ENCODE measurements at regions not wholly inside any gene's neighbourhood (a gene's known extent, or its start where the extent isn't known, plus 50 kb on each side); places are given as distances from the start of the nearest gene placed in this dataset.

DNA sequence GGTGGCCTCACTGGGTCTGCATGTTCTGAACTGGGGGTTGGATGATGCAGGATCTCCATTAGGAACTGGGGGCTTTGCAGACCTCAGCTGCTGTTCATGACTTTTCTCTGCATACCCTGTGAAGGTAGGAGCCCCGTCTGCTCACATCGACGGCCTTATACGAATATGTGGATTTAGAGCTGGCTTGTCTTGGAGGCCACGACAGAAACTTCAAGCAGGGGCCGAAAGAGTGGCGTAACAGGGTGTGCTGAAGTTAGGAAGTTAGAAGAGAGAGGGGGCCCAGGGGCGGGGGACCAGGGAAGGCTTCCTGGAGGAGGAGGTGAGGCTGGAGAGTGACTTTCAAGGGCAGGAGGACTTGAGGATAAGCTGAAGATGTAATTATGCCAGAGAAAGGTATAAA is 144.9 kb downstream of the TSN start:
- H3K27me3 Mint-ChIP-seq = no peaks in the 10 kb centered on the region
- H3K4me1 Mint-ChIP-seq (ENCODE audit: low read depth) = no peaks in the 10 kb centered on the region
- no peaks in the 10 kb centered on the region for H3K9me3 Mint-ChIP-seq
- no peak overlapping the region for H3K4me3 Mint-ChIP-seq
- no peak for DNase-seq
- H3K36me3 Mint-ChIP-seq (ENCODE audit: low read depth) = no peaks in the 10 kb centered on the region
- H3K27ac Mint-ChIP-seq = no peak overlapping the region

DNA sequence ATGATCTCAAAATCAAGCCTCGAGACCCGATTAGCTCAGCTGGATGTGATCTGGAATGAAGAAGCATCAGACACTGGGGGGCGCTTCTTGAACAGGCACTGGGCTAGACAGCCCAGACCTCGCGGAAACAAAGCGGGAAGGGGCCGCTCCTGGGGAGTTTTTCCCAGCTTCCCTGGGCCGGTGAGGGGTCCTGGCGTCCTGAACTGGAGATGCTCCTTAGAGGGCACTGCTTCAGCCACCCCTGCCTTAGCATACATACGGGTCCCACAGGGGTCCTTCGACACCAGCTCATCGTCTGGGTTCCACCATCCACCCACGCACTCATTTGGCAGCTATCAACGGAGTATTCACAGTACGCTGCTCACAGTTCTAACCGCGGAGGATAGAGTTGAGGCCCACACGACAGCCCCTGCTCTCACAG is 146.7 kb downstream of the TSN start:
- Mint-ChIP-seq H3K4me1 (ENCODE audit: low read depth) (no peaks in the 10 kb centered on the region), H3K27me3 (no peaks in the 10 kb centered on the region), H3K27ac (no peak overlapping the region), H3K4me3 (peak overlapping the region; percentile 37), H3K36me3 (ENCODE audit: low read depth) (no peaks in the 10 kb centered on the region), H3K9me3 (no peaks in the 10 kb centered on the region)
- DNase-seq = peak; percentile 32

DNA sequence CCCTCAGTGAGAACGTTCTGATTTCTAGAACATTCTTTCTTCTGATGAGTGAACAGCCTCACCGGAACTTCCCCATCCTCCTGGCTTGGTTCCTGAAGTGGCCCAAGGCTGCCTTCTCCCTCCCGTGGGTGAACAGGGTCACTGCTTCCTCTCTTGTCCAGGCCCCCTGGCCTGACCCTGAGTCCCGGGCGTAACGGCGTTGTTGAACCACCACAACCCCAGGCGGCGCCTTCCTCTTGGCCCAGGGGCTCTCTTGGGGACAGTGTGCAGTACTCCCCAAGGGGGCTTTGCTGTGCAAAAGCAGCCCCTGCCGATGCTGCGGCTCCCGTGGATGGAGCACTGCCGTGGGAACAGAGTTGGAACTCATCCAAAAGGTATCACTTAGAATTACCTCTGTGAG is 147.2 kb downstream of the TSN start:
- DNase-seq = no peak
- Mint-ChIP-seq H3K9me3 (no peaks in the 10 kb centered on the region), H3K27ac (no peak overlapping the region), H3K4me1 (ENCODE audit: low read depth) (no peaks in the 10 kb centered on the region), H3K4me3 (peak overlapping the region; percentile 37), H3K36me3 (ENCODE audit: low read depth) (no peaks in the 10 kb centered on the region), H3K27me3 (no peaks in the 10 kb centered on the region)

DNA sequence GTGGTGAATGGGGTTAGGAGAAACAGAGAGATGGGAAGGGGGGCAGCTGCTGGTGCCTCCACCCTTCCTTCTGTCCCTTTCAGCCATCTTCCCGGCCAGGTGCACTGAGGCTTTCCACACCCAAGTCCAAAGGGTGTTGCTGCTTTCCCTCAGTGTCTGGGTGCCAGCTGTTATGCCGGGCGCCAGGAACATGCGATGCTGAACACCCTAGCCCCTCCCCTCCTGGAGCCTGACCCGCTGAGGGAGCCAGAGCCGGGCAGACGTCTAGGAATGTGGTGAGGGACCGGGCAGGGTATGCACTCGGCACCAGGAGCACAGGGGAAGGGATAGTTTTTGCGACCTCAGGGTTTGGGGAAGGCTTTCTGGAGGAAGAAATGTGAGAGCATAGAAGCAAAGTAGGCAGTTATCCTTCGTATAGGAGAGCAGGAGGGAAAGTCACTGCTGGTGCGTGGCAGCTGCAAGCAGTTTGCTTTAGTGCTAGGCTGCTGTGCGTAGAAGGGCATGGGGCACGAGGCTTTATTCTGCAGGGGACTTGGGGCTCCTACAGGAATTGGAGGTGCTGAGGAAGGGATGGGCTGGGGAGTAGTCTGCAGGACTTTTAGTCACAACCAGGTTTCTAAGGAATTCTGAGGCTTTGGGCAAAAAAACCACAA is 147.7 kb downstream of the TSN start:
- no peaks in the 10 kb centered on the region for H3K36me3 Mint-ChIP-seq (ENCODE audit: low read depth)
- H3K27me3 Mint-ChIP-seq = no peaks in the 10 kb centered on the region
- no peak for DNase-seq
- H3K9me3 Mint-ChIP-seq = no peaks in the 10 kb centered on the region
- H3K27ac Mint-ChIP-seq = no peak overlapping the region
- no peak overlapping the region for H3K4me3 Mint-ChIP-seq
- H3K4me1 Mint-ChIP-seq (ENCODE audit: low read depth) = no peaks in the 10 kb centered on the region

DNA sequence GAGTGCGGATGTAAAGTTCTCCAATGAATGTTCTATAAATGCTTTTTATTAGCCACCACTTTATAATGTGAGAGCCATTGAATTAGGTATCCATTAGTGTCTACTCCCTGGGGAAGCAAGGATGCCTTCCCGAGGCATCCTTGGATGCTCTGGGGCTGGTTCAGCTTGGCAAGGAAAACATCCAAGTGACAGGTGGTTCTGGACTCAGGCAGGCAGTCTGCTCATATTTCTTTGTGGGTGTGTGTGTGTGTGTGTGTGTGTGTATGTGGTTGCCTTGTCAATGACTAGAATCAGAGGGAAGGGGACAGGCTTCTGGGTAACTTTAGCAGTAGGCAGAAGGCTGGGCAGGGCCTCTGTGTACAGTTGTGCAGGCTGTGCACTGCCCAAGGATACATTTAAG is 149.2 kb downstream of the TSN start:
- Mint-ChIP-seq H3K4me3 (no peak overlapping the region), H3K36me3 (ENCODE audit: low read depth) (no peaks in the 10 kb centered on the region), H3K4me1 (ENCODE audit: low read depth) (no peaks in the 10 kb centered on the region), H3K9me3 (no peaks in the 10 kb centered on the region), H3K27ac (no peak overlapping the region), H3K27me3 (no peaks in the 10 kb centered on the region)
- DNase-seq = no peak

DNA sequence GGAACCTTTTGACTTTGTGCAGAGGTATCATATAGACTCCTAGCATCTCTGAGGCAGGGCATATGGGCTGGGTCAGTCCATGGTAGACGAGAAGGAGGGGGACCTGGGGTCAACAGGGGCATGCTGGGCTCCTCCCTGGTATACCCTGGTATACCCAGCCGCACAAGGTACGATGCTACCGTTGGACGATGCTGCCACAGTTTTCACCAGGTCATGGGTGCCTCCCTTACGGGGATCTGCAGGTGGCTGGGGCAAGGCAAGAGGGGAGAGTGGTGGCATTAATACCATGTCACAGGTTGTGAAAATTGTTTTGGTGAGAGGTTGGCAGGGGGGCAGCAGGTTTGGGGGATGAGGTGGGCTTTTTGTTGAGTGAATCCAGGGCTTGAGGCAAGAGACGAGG is 149.8 kb downstream of the TSN start:
- no peaks in the 10 kb centered on the region for H3K4me1 Mint-ChIP-seq (ENCODE audit: low read depth)
- no peak overlapping the region for H3K4me3 Mint-ChIP-seq
- no peak for DNase-seq
- no peaks in the 10 kb centered on the region for H3K36me3 Mint-ChIP-seq (ENCODE audit: low read depth)
- H3K27ac Mint-ChIP-seq = no peak overlapping the region
- H3K27me3 Mint-ChIP-seq = no peaks in the 10 kb centered on the region
- no peaks in the 10 kb centered on the region for H3K9me3 Mint-ChIP-seq

DNA sequence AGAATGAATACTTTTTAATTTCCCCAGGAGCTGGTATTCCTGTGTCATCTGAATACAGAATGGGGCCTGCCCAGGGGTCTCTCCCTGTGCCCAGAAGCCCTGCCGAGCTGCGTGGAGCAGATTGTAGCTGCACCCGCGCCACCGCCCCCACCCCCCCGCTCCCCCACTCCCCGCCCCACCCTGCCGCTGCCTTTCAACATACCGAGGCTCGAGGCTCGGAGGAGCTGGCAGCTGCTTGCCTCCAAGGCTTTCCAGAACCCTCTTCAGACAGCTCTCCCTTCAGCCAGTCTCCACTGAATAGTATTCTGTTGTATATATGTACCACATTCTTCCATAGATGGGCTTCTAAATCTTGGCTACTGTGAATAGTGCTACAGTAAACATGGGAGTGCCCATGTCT is 150.7 kb downstream of the TSN start:
- H3K4me1 Mint-ChIP-seq (ENCODE audit: low read depth) = no peaks in the 10 kb centered on the region
- H3K9me3 Mint-ChIP-seq = no peaks in the 10 kb centered on the region
- H3K27ac Mint-ChIP-seq = no peak overlapping the region
- no peak overlapping the region for H3K4me3 Mint-ChIP-seq
- H3K36me3 Mint-ChIP-seq (ENCODE audit: low read depth) = no peaks in the 10 kb centered on the region
- H3K27me3 Mint-ChIP-seq = no peaks in the 10 kb centered on the region
- DNase-seq = no peak

DNA sequence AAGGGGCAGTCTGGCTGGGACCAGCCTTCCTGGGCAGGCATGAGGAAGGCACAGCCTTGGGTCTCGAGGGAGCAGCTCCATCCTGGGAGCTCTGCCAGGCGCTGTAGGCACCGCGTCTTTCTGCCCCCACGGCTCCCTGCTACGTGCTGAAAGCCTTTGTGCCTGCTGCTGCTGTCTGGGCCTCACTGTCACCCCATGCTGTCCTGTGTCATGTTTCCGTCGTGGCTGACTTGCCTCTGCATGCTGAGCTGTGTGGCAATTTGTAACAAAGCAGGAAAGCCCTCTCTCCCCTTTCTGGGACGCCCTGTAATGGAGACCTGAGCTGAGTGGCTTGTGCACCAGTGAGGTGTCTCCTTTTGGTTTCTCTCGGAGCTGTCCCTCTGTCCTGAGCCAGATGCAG is 152.5 kb downstream of the TSN start:
- DNase-seq = no peak
- no peak overlapping the region for H3K27ac Mint-ChIP-seq
- H3K4me1 Mint-ChIP-seq (ENCODE audit: low read depth) = no peaks in the 10 kb centered on the region
- no peaks in the 10 kb centered on the region for H3K9me3 Mint-ChIP-seq
- H3K4me3 Mint-ChIP-seq = no peak overlapping the region
- H3K36me3 Mint-ChIP-seq (ENCODE audit: low read depth) = no peaks in the 10 kb centered on the region
- H3K27me3 Mint-ChIP-seq = no peaks in the 10 kb centered on the region

DNA sequence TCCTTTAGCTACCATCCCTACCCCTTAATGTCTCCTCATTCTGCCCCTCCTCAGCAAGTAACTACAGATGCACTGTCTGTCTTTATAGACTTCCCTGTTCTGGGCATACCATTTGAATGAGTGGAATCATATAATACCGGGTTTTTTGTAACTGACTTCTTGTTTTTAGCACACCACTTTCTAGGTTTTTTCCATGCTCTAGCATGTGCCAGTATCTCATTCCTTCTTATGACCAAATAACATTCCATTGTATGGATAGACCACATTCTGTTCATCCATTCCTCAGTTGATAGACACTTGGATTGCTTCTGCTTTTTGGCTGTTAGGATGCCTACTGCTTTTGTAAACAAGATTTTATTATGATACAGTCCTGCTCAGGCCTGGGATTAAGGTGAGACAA is 154.7 kb downstream of the TSN start:
- DNase-seq = no peak
- no peaks in the 10 kb centered on the region for H3K9me3 Mint-ChIP-seq
- no peak overlapping the region for H3K27ac Mint-ChIP-seq
- no peaks in the 10 kb centered on the region for H3K4me1 Mint-ChIP-seq (ENCODE audit: low read depth)
- no peaks in the 10 kb centered on the region for H3K27me3 Mint-ChIP-seq
- no peak overlapping the region for H3K4me3 Mint-ChIP-seq
- H3K36me3 Mint-ChIP-seq (ENCODE audit: low read depth) = no peaks in the 10 kb centered on the region

DNA sequence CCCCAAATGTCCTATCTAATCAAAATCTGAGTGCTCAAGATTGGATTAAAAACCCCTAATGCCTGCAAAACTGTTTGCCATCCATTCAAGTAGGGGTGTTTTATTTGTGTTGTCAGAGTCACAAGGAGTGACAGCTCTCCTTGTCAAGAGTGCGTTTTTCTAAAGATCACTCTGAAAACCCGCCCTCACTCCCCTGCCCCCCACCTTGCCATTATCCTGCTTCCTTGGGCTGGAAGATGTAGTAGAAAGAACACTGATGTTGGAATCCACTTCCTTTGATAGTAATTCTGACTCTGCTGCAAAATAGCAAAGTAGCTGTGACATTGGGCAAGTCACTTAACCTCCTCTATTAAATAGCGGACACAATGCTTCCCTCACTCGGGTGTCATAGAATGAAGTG is 155.6 kb downstream of the TSN start:
- no peaks in the 10 kb centered on the region for H3K27me3 Mint-ChIP-seq
- no peaks in the 10 kb centered on the region for H3K9me3 Mint-ChIP-seq
- no peak overlapping the region for H3K27ac Mint-ChIP-seq
- H3K36me3 Mint-ChIP-seq (ENCODE audit: low read depth) = no peaks in the 10 kb centered on the region
- H3K4me3 Mint-ChIP-seq = no peak overlapping the region
- DNase-seq = no peak
- H3K4me1 Mint-ChIP-seq (ENCODE audit: low read depth) = no peaks in the 10 kb centered on the region

DNA sequence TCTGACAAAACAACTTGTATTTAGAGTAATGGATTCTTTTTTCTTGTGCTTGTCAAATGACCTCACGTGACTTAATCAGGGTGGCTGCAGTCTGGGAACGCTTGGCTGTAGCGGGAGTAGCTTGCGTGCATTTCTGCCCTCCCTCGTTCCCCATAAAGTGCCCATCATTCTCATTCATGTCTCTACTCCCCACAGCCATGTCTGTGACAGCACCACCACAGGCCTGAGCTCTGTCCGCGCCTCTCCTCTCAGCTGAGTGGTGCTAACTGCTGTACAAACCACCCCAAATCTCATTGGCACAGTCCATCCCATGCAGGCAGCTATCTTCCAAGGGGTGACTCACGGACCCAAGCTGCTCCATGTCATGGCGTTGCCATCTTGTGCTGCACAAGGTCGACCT is 161.7 kb downstream of the TSN start:
- DNase-seq = no peak
- no peak overlapping the region for H3K27ac Mint-ChIP-seq
- H3K4me1 Mint-ChIP-seq (ENCODE audit: low read depth) = no peaks in the 10 kb centered on the region
- H3K27me3 Mint-ChIP-seq = peaks cover 4% of the 10 kb centered on the region
- no peaks in the 10 kb centered on the region for H3K9me3 Mint-ChIP-seq
- H3K36me3 Mint-ChIP-seq (ENCODE audit: low read depth) = no peaks in the 10 kb centered on the region
- no peak overlapping the region for H3K4me3 Mint-ChIP-seq

DNA sequence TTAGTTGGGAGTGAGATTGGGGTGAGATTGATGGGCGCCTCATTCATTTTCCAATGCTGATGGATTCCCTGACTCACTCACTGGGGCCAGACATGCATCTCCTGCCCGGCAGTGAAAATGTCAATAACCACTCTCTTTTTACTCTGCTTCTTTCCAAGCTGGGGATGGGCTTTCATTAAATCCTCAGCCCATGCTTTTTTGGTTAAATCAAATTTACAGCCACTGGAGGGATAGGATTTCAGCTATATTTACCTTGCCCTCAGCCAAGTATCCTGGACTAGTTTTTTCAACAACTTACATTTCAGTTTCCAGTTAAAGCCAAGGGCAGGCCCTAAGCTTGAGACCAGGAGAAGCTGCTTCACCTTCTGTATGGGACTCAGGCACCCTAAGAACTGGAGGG is 162.8 kb downstream of the TSN start:
- Mint-ChIP-seq H3K36me3 (ENCODE audit: low read depth) (no peaks in the 10 kb centered on the region), H3K4me1 (ENCODE audit: low read depth) (no peaks in the 10 kb centered on the region), H3K27ac (no peak overlapping the region), H3K4me3 (no peak overlapping the region), H3K9me3 (no peaks in the 10 kb centered on the region), H3K27me3 (peaks cover 4% of the 10 kb centered on the region)
- DNase-seq = no peak

DNA sequence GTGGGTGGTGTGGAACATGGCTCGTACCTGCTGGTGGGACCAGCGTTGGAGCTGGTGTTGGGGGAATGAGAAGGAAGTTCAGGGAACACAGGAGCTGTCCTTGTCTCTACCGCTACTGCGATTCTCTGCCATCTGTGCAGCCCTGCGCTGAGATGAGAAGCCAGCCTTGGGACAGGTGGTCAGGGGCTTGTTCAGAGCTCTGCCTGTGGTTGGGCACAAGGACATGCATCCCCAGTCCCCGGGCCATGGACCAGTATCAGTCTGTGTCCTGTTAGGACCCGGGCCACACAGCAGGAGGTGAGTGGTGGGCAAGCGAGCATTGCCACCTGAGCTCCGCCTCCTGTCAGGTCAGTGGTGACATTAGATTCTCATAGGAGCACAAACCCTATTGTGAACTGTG is 164.4 kb downstream of the TSN start:
- H3K4me3 Mint-ChIP-seq = no peak overlapping the region

DNA sequence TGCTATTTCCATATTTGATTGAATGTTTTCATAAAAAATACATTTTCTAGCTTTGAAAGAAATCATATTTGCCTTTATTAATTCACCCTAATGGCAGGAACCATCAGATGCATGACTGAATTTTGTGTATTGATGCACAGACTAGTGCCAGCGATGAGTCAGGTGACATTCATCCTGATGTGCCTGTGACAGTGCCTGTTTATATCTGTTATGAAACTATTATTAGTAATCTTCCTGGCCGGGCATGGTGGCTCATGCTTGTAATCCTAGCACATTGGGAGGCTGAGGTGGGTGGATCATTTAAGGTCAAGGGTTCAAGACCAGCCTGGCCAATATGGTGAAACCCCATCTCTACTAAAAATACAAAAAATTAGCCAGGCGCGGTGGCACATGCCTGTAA is 170.0 kb downstream of the TSN start:
- Mint-ChIP-seq H3K27me3 (peaks cover 3% of the 10 kb centered on the region), H3K9me3 (peaks cover 3% of the 10 kb centered on the region), H3K4me3 (no peak overlapping the region), H3K4me1 (ENCODE audit: low read depth) (no peaks in the 10 kb centered on the region), H3K36me3 (ENCODE audit: low read depth) (no peaks in the 10 kb centered on the region), H3K27ac (no peak overlapping the region)
- DNase-seq = no peak

More for the DNA sequence above, 164.4 kb downstream of the TSN start:
- Mint-ChIP-seq H3K9me3 (peaks cover 3% of the 10 kb centered on the region), H3K36me3 (ENCODE audit: low read depth) (no peaks in the 10 kb centered on the region), H3K27me3 (peaks cover 4% of the 10 kb centered on the region), H3K27ac (no peak overlapping the region), H3K4me1 (ENCODE audit: low read depth) (no peaks in the 10 kb centered on the region)
- DNase-seq = no peak

DNA sequence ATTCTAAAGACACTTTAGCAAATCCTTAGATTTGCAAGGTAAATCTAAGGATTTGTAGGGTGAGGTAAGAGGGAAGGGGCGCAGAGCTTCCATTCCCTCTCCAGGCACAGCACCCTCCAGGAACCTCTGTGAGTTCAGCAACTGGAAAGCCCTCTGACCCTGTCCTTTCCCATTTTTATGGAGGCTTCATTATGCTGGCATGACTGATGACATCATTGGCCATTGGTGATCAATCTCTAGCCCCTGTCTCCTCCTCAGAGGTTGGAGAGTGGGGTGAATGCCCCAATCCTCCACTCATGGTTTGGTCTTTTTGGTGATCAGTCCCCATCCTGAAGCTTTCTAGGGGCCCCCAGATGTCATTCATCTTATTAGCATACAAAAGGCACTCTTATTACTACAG is 187.8 kb downstream of the TSN start:
- Mint-ChIP-seq H3K9me3 (no peaks in the 10 kb centered on the region), H3K4me3 (no peak overlapping the region), H3K4me1 (ENCODE audit: low read depth) (no peaks in the 10 kb centered on the region), H3K36me3 (ENCODE audit: low read depth) (no peaks in the 10 kb centered on the region), H3K27ac (no peak overlapping the region), H3K27me3 (peaks cover 4% of the 10 kb centered on the region)
- DNase-seq = no peak
